Upper lobe of left lung (tissue), 4 donors: ENCODE measurements at regions not wholly inside any gene's neighbourhood (a gene's known extent, or its start where the extent isn't known, plus 50 kb on each side); places are given as distances from the start of the nearest gene placed in this dataset.

Source experiments
- CTCF ChIP-seq, 6 experiments: fragments of 450-650 bp in 4 of 6; fragments of 200-600 bp in 2 of 6; sonication (generic) in 2 of 6; IDR thresholded peaks; one replicate each; pipeline ENCODE4 v1.5.1; 2016 to 2019; ENCODE audit warnings: antibody characterized with exemption in 6 of 6
- EP300 ChIP-seq, 4 donors: sonication (generic); formaldehyde crosslinking; IDR thresholded peaks; one replicate each; pipeline ENCODE4 v1.5.1; 2017; ENCODE audit warnings: antibody characterized with exemption in 4 of 4, control low read depth in 2 of 4
- POLR2A ChIP-seq, 4 donors: fragments of 450-650 bp; IDR thresholded peaks; one replicate each; pipeline ENCODE4 v1.5.1; 2016 to 2017; ENCODE audit warnings: antibody characterized with exemption in 4 of 4, mild to moderate bottlenecking in 2 of 4

GRCh38 chr20:51159303-51159702 lies 136.4 kb upstream of the KCNG1 start:
- no peak for TF ChIP-seq CTCF (IDR thresholded peaks at IDR 0.05)
- TF ChIP-seq POLR2A (IDR thresholded peaks at IDR 0.05): no peak
- TF ChIP-seq EP300 (IDR thresholded peaks at IDR 0.05): no peak
